ENCODE measurements at regions not wholly inside any gene's neighbourhood (a gene's known extent, or its start where the extent isn't known, plus 50 kb on each side); places are given as distances from the start of the nearest gene placed in this dataset.

DNA sequence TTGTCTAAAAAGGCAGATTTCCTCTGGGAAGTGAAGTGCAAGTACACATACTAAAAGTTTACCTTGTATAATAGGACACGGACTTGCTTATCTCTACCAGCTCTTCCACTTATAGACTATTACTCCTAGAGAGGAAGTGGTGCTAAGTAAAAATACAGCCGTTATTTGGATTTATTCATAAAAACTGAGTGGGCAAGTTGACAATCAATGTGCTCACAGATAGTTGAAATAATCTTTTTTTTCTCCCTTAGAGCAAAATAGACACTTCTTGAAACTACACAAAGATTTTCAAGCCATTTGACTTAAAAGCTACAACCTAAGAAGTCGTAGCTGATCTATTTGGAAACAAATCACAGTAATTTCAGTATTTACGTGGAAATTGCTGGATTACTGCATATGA is 2584.7 kb upstream of the PCDH20 start:
- TF ChIP-seq, protein P1, sequence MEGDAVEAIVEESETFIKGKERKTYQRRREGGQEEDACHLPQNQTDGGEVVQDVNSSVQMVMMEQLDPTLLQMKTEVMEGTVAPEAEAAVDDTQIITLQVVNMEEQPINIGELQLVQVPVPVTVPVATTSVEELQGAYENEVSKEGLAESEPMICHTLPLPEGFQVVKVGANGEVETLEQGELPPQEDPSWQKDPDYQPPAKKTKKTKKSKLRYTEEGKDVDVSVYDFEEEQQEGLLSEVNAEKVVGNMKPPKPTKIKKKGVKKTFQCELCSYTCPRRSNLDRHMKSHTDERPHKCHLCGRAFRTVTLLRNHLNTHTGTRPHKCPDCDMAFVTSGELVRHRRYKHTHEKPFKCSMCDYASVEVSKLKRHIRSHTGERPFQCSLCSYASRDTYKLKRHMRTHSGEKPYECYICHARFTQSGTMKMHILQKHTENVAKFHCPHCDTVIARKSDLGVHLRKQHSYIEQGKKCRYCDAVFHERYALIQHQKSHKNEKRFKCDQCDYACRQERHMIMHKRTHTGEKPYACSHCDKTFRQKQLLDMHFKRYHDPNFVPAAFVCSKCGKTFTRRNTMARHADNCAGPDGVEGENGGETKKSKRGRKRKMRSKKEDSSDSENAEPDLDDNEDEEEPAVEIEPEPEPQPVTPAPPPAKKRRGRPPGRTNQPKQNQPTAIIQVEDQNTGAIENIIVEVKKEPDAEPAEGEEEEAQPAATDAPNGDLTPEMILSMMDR (IDR thresholded peaks at IDR 0.05): no peak
- TF ChIP-seq POLR2A (IDR thresholded peaks at IDR 0.05): no peak
